Uterus (tissue), 2 donors: ENCODE measurements at regions not wholly inside any gene's neighbourhood (a gene's known extent, or its start where the extent isn't known, plus 50 kb on each side); places are given as distances from the start of the nearest gene placed in this dataset.

Source experiments
- POLR2A ChIP-seq, 2 donors: fragments of 450-650 bp; IDR thresholded peaks; one replicate each; pipeline ENCODE4 v1.6.1; 2016; ENCODE audit warnings: antibody characterized with exemption in 2 of 2, mild to moderate bottlenecking in 1 of 2, moderate library complexity in 1 of 2
- TF ChIP-seq, protein P1 (sequence below), 4 experiments: fragments of 200-600 bp in 2 of 4; fragments of 450-650 bp in 2 of 4; sonication (generic) in 2 of 4; IDR thresholded peaks; one replicate each; pipeline ENCODE4 v1.5.1; 2016 to 2019; ENCODE audit warnings: antibody characterized with exemption in 4 of 4, mild to moderate bottlenecking in 2 of 4, moderate library complexity in 1 of 4

DNA sequence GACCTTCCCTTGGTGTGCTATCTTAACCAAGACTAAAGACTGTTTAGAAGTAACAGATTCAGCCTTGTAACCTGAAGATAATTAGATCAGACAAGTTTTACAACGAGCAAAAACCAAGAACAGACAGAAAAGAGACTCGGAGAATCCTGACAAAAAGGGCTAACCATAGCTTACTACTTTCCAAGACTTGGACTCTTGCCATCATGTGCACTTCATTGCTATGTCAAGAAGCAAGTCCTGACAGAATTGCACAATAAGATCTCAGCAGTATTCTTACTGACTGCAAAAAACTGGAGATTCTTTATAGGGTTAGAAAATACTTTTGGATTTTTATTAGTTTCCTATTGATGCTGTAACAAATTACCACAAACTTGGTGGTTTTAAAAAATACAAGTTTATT is 1539.0 kb upstream of the NUDT12 start:
- TF ChIP-seq, protein P1, sequence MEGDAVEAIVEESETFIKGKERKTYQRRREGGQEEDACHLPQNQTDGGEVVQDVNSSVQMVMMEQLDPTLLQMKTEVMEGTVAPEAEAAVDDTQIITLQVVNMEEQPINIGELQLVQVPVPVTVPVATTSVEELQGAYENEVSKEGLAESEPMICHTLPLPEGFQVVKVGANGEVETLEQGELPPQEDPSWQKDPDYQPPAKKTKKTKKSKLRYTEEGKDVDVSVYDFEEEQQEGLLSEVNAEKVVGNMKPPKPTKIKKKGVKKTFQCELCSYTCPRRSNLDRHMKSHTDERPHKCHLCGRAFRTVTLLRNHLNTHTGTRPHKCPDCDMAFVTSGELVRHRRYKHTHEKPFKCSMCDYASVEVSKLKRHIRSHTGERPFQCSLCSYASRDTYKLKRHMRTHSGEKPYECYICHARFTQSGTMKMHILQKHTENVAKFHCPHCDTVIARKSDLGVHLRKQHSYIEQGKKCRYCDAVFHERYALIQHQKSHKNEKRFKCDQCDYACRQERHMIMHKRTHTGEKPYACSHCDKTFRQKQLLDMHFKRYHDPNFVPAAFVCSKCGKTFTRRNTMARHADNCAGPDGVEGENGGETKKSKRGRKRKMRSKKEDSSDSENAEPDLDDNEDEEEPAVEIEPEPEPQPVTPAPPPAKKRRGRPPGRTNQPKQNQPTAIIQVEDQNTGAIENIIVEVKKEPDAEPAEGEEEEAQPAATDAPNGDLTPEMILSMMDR (IDR thresholded peaks at IDR 0.05), result no peak
- TF ChIP-seq POLR2A (IDR thresholded peaks at IDR 0.05), result no peak
